Fibroblast of gingiva (primary cell): ENCODE measurements at regions not wholly inside any gene's neighbourhood (a gene's known extent, or its start where the extent isn't known, plus 50 kb on each side); places are given as distances from the start of the nearest gene placed in this dataset.
"Not testable (repeated sequence)": the region's sequence is repeated elsewhere in the genome, so short reads cannot be mapped to it uniquely, and the experiment has no call there.

Experiments
- DNase-seq: peaks from one replicate; pipeline ENCODE4 v3.0.0-alpha.2; 2011; ENCODE audit warnings: low read depth

GRCh38 chr18:70421471-70422390, 132.9 kb downstream of the SOCS6 start:
- DNase-seq, result peak; percentile 95

GRCh38 chr18:70420146-70420898, 131.5 kb downstream of the SOCS6 start:
- DNase-seq, result peak; percentile 91

- DNase-seq, result no peak
Measured at GRCh38 chr18:70419526-70419925, 130.7 kb downstream of the SOCS6 start.

GRCh38 chr18:70418546-70419311, 129.9 kb downstream of the SOCS6 start:
- no peak for DNase-seq

GRCh38 chr18:70417847-70418246, 129.0 kb downstream of the SOCS6 start:
- DNase-seq, result no peak

GRCh38 chr18:70416496-70416895, 127.7 kb downstream of the SOCS6 start:
- DNase-seq, result no peak

GRCh38 chr18:70415823-70416488, 127.1 kb downstream of the SOCS6 start:
- DNase-seq, result no peak

- DNase-seq, result no peak
Measured at GRCh38 chr18:70414315-70414900, 125.6 kb downstream of the SOCS6 start.

- DNase-seq, result no peak
Measured at GRCh38 chr18:70413455-70413854, 124.6 kb downstream of the SOCS6 start.

- peak; percentile 26 for DNase-seq
Measured at GRCh38 chr18:70411876-70412435, 123.1 kb downstream of the SOCS6 start.

GRCh38 chr18:70411307-70411706, 122.5 kb downstream of the SOCS6 start:
- no peak for DNase-seq

- no peak for DNase-seq
Measured at GRCh38 chr18:70405052-70405451, 116.2 kb downstream of the SOCS6 start.

GRCh38 chr18:70400476-70400875, 111.6 kb downstream of the SOCS6 start:
- DNase-seq, result no peak

GRCh38 chr18:70398076-70398475, 109.2 kb downstream of the SOCS6 start:
- DNase-seq, result no peak

- no peak for DNase-seq
Measured at GRCh38 chr18:70397259-70397925, 108.5 kb downstream of the SOCS6 start.

- DNase-seq, result not testable (repeated sequence)
Measured at GRCh38 chr18:70395771-70396170, 106.9 kb downstream of the SOCS6 start.

- DNase-seq, result no peak
Measured at GRCh38 chr18:70394672-70395071, 105.8 kb downstream of the SOCS6 start.

GRCh38 chr18:70390371-70391090, 101.7 kb downstream of the SOCS6 start:
- no peak for DNase-seq

- DNase-seq, result not testable (repeated sequence)
Measured at GRCh38 chr18:70389036-70389435, 100.2 kb downstream of the SOCS6 start.

- DNase-seq, result peak; percentile 29
Measured at GRCh38 chr18:70387027-70387426, 98.2 kb downstream of the SOCS6 start.
